ENCODE measurements at regions not wholly inside any gene's neighbourhood (a gene's known extent, or its start where the extent isn't known, plus 50 kb on each side); places are given as distances from the start of the nearest gene placed in this dataset.
"Not testable (repeated sequence)": the region's sequence is repeated elsewhere in the genome, so short reads cannot be mapped to it uniquely, and the experiment has no call there.

GRCh38 chr21:14670409-14670808, 124.3 kb upstream of the SAMSN1 start:
- no peak overlapping the region for H3K4me3 ChIP-seq
- no peak overlapping the region for H3K27ac ChIP-seq

DNA sequence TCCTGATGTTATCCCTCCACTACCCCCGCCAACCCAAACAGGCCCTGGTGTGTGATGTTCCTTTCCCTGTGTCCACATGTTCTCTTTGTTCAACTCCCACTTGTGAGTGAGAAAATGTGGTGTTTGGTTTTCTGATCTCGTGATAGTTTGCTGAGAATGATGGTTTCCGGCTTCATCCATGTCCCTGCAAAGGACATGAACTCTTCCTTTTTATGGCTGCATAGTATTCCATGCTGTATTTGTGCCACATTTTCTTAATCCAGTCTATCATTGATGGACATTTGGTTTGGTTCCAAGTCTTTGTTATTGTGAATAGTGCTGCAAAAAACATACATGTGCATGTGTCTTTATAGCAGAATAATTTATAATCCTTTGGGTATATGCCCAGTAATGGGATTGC, 123.0 kb upstream of the SAMSN1 start:
- not testable (repeated sequence) for H3K27ac ChIP-seq

GRCh38 chr21:14657241-14658008, 111.3 kb upstream of the SAMSN1 start:
- H3K4me3 ChIP-seq, result no peak overlapping the region
- H3K27ac ChIP-seq, result no peak overlapping the region

More for the DNA sequence above, 123.0 kb upstream of the SAMSN1 start:
- H3K4me3 ChIP-seq, result not testable (repeated sequence)

GRCh38 chr21:14646893-14647292, 100.8 kb upstream of the SAMSN1 start:
- no peak overlapping the region for H3K27ac ChIP-seq
- H3K4me3 ChIP-seq, result no peak overlapping the region

DNA sequence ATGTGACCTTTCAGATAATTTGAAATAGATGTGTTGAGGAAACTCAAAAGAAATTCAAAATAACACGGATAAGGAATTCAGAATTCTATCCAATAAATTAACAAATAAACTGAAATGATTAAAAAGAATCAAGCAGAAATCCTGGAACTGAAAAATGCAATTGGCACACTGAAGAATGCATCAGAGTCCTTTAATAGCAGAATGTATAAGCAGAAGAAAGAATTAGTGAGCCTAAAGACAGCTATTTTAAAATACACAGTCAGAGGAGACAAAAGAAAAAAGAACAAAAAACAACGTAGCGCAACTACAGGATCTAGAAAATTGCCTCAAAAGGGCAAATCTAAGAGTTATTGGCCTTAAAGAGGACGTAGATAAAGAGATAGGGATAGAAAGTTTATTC, 99.6 kb upstream of the SAMSN1 start:
- no peak overlapping the region for H3K27ac ChIP-seq
- H3K4me3 ChIP-seq, result no peak overlapping the region

- no peak overlapping the region for H3K4me3 ChIP-seq
- no peak overlapping the region for H3K27ac ChIP-seq
Observed at GRCh38 chr21:14632359-14632758, 86.2 kb upstream of the SAMSN1 start.

DNA sequence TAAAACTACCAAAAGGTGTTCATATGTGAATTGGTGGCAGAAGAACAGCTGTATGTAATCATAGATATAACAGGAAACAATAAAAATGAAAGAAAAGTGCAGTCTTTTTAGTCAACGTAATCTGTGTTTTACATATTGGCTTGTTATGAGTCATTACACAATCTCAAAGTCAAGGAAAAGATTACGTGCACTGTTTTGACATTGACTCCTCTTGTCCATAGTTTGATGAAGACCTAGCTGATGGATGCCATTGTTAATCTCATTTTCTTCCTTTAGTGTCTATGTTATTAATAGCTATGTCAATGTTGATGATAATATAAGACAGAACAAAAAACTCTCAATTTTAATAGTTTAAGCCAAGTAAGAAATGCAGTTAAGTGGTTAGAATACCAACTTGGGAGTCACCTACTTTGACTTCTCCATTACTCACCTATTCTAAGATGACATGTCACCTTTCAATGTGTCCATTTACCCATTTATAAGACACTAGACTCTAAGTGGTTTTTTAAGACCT, 84.5 kb upstream of the SAMSN1 start:
- peak overlapping the region in 2 of 21 experiments; percentile 7 to 36 for H3K27ac ChIP-seq
- H3K4me3 ChIP-seq, result no peak overlapping the region

DNA sequence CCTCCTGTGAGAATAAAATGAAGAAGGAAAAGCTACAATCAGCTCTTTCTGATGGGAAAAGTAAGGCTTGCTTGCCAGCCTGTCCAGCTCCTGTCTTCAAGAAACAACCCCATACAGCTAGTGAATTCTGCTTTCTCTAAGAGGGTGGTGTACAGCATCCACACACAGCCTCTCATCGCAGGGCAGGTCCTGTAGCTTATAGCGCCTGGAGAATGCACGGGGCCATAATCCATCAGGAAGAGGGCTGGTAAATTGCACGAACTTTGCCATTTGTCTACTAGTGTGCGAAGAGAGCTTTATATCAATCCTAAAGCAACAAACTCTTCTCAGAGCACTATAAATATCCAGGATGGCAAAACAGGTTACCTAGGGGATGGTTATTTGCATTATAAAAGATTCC, 83.3 kb upstream of the SAMSN1 start:
- peak overlapping the region in 1 of 21 experiments; percentile 36 for H3K27ac ChIP-seq
- no peak overlapping the region for H3K4me3 ChIP-seq

- H3K4me3 ChIP-seq, result not testable (repeated sequence)
Observed at GRCh38 chr21:14623079-14623478, 77.0 kb upstream of the SAMSN1 start.

GRCh38 chr21:14620152-14620551, 74.0 kb upstream of the SAMSN1 start:
- no peak overlapping the region for H3K4me3 ChIP-seq
- H3K27ac ChIP-seq, result no peak overlapping the region

More at GRCh38 chr21:14623079-14623478, 77.0 kb upstream of the SAMSN1 start:
- not testable (repeated sequence) for H3K27ac ChIP-seq

- Histone ChIP-seq H3K4me3 (no peak overlapping the region), H3K27ac (peak overlapping the region in 1 of 21 experiments; percentile 23)
Observed at GRCh38 chr21:14617871-14618270, 71.8 kb upstream of the SAMSN1 start.

- Histone ChIP-seq H3K27ac (no peak overlapping the region), H3K4me3 (no peak overlapping the region)
Observed at GRCh38 chr21:14617040-14617393, 70.9 kb upstream of the SAMSN1 start.

DNA sequence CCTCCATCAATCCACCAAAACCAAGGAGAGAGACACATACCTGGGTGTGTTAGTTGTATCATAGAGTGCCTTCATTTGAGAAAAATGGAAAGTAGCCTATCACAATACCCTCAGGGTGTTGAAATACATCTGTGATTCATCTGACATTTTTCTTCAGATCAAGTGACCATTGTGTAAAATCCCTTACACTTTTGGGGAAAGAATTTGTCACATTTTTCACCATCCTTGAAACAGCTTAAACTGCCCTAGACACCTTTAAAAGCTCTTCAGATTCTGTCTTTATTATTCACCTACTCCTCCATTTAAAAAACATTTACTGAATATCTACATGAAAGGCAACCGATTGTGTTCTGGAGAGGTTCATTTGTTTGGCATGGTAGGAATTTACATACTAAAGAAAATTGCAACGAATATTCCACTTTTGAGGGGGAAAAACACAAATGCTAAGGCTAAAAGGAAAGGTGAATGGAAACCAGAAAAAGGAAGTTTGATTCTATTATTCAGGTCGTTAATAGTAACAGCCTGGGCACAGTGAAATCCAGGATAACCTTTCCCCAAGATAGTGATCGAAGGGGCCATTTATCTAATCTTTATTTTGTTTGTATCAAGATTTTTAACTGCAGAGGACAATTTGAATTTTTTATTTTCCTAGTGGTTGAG, 70.4 kb upstream of the SAMSN1 start:
- Histone ChIP-seq H3K4me3 (no peak overlapping the region), H3K27ac (no peak overlapping the region)

GRCh38 chr21:14615359-14615974, 69.4 kb upstream of the SAMSN1 start:
- no peak overlapping the region for H3K4me3 ChIP-seq
- H3K27ac ChIP-seq, result no peak overlapping the region

DNA sequence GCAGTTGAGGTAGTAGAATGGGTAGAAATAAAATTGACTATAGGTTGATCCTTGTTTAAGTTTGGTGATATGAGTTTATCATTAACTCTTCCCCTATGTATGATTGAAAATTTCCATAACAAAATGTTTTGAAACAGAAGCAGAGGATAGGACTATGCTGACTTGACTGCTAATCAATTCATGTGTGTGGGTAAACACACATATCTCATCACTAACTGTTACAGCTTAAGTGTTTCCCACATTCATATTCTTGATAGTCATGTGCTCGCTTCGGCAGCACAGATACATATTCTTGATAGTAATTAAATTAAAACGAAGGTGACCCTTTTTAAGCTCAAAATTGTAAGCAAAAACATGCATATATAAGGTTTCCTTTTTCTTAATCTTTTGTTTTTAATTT, 68.2 kb upstream of the SAMSN1 start:
- H3K4me3 ChIP-seq, result no peak overlapping the region
- H3K27ac ChIP-seq, result no peak overlapping the region

- no peak overlapping the region for H3K27ac ChIP-seq
Observed at GRCh38 chr21:14613486-14614224, 67.5 kb upstream of the SAMSN1 start.

DNA sequence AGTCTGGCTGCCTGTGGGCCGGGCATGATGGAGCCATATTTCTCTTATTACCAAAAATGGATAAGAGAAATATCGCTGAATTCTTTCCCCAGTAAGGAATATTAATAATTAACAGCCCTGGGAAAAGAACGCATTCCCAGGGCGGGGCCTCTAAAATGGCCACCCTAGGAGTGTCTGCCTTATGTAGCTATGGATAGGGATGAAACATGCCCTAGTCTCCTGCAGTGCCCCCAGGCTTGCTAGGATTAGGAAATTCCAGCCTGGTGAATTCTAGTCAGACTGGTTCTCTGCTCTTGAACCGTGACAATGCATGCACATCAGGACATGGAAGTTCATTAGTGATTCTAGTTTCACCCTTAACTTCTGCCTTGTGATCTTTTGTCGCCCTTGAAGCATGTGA, 64.0 kb upstream of the SAMSN1 start:
- not testable (repeated sequence) for H3K27ac ChIP-seq, H3K4me3 ChIP-seq

More at GRCh38 chr21:14613486-14614224, 67.5 kb upstream of the SAMSN1 start:
- no peak overlapping the region for H3K4me3 ChIP-seq

GRCh38 chr21:14609274-14609673, 63.2 kb upstream of the SAMSN1 start:
- Histone ChIP-seq H3K4me3 (no peak overlapping the region), H3K27ac (no peak overlapping the region)

DNA sequence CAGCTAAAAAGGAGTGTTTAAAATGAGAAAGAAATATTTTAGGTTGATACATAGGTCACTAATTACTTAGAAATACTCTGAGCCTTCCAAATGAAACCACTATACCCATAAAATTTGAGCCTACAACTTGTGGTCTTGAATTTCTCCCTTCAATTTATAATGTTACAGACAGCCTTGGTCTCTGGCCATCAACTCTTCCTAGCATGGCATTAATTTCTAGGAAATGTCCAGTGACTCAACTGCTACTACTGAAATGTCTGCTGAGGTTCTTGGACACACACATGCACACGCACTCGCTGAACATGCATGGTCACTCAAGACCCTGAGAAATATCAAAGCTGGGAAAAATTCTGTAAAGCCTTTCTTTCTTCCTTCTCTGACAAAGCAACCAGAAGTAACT, 61.1 kb upstream of the SAMSN1 start:
- H3K4me3 ChIP-seq, result no peak overlapping the region
- no peak overlapping the region for H3K27ac ChIP-seq

DNA sequence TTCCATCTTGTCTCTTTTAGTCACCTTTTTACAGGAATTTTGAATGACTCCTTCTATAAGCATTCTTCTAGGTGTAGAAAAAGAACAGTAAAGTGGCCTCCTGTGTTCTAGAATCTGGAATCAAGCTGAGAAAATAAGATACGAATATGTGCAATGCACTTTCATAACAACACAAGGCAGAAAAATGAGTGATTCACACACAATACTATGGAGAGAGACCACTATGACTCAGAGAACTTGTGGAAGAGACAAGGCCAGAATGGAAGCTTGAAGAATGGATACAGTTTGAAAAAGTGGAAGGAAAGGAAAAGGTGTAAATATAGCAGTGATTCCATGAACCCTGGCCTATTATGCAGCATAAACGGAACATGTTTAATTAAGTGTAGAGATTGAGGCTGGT, 57.1 kb upstream of the SAMSN1 start:
- peak overlapping the region in 4 of 21 experiments; percentile 7 to 51 (median 18) for H3K27ac ChIP-seq

More for the DNA sequence above, 57.1 kb upstream of the SAMSN1 start:
- H3K4me3 ChIP-seq, result no peak overlapping the region
